ENCODE measurements at regions not wholly inside any gene's neighbourhood (a gene's known extent, or its start where the extent isn't known, plus 50 kb on each side); places are given as distances from the start of the nearest gene placed in this dataset.
"Not testable (repeated sequence)": the region's sequence is repeated elsewhere in the genome, so short reads cannot be mapped to it uniquely, and the experiment has no call there.

DNA sequence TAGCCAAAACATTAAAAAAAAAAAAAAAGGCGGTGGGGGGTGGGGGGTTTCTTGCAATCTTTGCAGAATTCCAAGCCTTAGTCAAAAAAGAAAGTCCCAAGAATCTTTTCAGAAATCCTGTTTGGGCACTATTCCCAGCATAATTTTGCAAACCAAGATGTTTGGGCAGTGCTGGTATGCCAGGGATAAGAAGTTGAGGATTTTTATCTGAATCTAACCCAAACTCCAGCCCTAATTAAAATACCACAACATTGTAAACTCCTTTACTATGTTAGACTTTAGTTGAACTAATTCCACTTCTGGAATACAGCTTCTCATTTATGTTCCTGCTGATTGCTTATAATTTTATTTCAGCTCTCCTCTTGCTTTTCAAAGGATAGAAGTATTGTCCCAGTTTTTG is 504.1 kb upstream of the ADGRL2 start:
- H3K4me1 Mint-ChIP-seq, result no peaks in the 10 kb centered on the region
- H3K27me3 Mint-ChIP-seq, result no peaks in the 10 kb centered on the region
- no peak overlapping the region for H3K27ac Mint-ChIP-seq
- no peaks in the 10 kb centered on the region for H3K36me3 Mint-ChIP-seq
- H3K9me3 Mint-ChIP-seq, result no peaks in the 10 kb centered on the region
- no peak overlapping the region for H3K4me3 Mint-ChIP-seq

DNA sequence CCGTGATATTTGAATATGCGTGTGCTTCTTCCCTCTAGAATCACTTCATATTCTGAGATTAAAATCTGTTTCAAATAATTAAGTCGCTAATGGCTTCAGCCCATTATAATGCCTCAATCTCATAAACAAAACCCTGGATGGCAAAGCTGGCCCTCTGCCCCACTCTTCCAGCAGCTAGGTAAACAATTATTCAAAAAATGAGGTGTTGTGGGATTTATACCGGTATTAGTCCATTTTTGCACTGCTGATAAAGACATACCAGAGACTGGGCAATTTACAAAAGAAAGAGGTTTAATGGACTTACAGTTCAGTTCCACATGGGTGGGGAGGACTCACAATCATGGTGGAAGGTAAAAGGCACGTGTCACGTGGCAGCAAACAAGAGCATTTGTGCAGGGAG is 510.4 kb upstream of the ADGRL2 start:
- Mint-ChIP-seq H3K27ac (no peak overlapping the region), H3K9me3 (no peaks in the 10 kb centered on the region), H3K27me3 (no peaks in the 10 kb centered on the region), H3K4me1 (no peaks in the 10 kb centered on the region), H3K36me3 (no peaks in the 10 kb centered on the region), H3K4me3 (no peak overlapping the region)

DNA sequence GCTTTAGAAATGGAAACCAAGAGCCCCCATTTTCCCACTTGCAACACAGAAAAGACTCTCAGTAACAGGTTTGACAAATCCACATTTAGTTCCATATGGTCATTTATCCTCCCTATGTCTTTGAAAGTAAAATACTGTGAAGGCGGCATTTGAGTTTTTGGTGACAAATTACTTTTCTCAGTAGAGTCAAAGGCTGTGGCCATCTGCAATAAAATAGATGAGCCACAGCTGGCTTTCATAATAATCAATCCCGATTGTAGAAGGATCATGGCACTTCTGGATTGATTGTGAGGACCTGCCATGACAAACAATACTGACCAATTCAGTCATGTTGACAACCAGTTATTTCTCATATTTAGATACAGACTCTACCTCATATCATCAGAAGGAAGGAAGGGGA is 512.0 kb upstream of the ADGRL2 start:
- Mint-ChIP-seq H3K4me3 (no peak overlapping the region), H3K9me3 (no peaks in the 10 kb centered on the region), H3K27ac (no peak overlapping the region), H3K4me1 (no peaks in the 10 kb centered on the region), H3K27me3 (no peaks in the 10 kb centered on the region), H3K36me3 (no peaks in the 10 kb centered on the region)

DNA sequence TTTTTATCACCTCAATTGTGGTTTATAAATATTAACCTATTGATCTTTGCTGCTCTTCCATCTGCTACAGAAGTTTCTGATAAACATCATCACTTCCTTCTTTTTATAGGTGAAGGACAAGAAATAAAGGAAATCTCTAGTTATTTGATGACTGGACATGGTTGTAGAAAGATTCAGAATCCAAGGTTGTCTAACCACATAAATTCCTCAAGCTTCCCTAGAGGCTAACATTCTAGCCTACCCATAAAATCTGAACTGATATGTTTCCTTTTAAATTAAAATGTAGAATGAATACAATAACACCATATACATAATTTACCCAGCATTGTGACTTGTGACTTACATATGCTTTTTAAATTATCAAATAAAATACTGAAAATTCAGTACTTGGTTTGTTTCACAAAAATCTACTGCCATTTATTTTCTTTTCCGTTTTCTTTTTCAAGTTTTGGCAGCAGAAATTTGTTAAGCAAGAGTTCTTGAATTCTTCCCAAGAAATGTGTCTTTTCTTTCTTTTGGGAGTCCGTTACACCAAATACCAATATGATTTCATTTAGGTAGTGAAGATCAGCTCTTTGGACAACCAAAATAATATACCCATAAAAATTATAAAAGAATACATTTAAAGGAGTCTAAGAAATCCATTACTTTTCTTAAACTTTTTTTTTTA is 513.2 kb upstream of the ADGRL2 start:
- H3K4me1 Mint-ChIP-seq, result no peaks in the 10 kb centered on the region
- H3K27ac Mint-ChIP-seq, result no peak overlapping the region
- no peak overlapping the region for H3K4me3 Mint-ChIP-seq
- no peaks in the 10 kb centered on the region for H3K9me3 Mint-ChIP-seq
- H3K36me3 Mint-ChIP-seq, result no peaks in the 10 kb centered on the region
- H3K27me3 Mint-ChIP-seq, result no peaks in the 10 kb centered on the region

DNA sequence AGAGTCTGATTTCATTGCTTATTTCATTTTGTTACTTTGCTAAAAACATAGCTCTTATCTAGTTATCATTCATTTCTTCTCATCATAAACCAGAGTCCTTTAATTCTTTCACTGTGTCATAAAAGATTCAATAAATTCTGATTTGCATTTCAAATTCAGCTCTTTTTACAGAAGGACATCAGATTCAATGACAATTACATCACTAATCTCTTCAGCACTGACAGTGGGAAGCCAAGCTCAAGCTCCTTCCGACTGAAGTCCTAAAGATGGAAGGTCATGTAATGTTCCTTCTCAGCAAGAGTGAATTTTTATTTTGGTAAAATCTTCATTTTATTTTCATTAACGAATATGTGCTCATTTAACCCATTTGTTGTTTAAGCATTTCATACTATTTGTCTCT is 530.7 kb upstream of the ADGRL2 start:
- Mint-ChIP-seq H3K4me1 (no peaks in the 10 kb centered on the region), H3K9me3 (no peaks in the 10 kb centered on the region), H3K4me3 (no peak overlapping the region), H3K36me3 (no peaks in the 10 kb centered on the region), H3K27me3 (no peaks in the 10 kb centered on the region), H3K27ac (no peak overlapping the region)

DNA sequence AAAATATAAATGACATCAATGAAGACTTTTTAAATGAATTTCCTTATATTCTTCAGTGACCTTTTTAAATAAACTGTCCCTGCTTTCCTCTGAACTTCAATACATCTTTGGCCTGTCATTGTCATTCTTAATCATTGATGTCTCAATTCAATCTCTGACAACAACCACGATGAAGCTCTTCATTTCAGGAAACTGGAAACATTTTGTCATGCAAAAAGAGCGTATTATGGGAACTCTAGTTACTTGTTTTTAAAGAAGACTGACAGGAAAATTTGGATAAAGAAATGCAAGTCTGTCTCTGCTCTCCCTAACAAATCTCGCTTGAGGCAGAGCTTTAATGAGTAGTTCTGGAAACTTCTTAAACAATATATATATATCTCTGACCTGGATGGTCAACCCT is 535.8 kb upstream of the ADGRL2 start:
- Mint-ChIP-seq H3K36me3 (peaks cover 2% of the 10 kb centered on the region), H3K4me1 (no peaks in the 10 kb centered on the region), H3K27me3 (no peaks in the 10 kb centered on the region), H3K9me3 (no peaks in the 10 kb centered on the region), H3K4me3 (no peak overlapping the region), H3K27ac (no peak overlapping the region)

DNA sequence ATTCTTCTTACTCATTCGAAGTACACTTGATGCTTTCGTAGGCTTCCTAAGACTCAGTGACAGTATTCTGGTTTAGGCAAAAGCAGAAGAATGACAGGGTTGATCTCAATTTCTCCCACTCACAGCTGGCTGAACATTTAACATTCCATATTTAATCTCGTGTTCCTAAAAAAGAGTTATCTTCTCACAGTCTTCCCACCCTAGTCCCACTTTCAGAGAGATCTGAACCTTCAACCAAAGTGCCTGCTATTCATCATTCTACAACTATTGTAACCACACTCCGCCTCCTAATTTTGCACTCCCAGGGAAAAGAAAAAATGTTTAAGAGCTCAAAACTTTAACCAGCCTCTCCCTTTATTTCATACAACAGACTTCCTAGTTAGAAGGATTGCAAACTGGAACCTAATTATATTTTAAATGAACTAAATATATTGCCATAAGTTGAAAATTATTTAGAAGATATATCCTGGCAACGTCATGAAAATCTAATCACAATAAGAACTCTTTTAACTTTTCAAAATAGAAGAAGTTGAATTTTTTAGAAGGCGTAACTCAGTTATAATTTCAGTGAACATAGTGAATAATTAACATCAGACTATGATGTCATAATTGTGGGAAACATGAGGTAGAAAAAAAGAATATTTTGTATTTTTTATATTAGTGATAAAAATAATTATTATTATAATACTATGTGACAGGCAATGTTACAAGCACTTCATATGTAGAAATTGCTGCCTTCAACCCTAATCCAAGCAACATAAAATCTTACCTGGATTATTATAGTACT is 540.9 kb upstream of the ADGRL2 start:
- Mint-ChIP-seq H3K27me3 (no peaks in the 10 kb centered on the region), H3K4me3 (no peak overlapping the region), H3K36me3 (peaks cover 4% of the 10 kb centered on the region), H3K27ac (no peak overlapping the region), H3K4me1 (no peaks in the 10 kb centered on the region), H3K9me3 (peaks cover 1 to 3% (median 3%) of the 10 kb centered on the region in 3 donors)

DNA sequence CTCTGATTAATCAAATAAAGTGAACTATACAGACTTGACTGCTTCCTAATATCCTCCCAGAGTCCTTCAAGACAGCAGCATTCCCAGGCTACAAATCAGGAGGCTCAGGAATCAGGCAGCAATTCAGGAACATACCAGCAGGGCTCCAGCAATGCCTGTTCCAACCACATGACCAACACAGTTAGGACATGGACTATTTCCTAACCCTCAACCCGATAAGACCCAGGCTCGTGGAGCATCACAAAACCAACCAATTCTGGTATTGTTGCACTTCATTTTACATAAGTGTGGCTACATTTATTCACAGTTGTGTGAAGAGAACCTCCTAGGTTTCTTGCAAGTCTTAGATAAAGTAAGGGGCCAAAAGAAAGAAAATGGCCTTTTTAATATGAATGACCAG is 546.2 kb upstream of the ADGRL2 start:
- no peaks in the 10 kb centered on the region for H3K4me1 Mint-ChIP-seq
- H3K36me3 Mint-ChIP-seq, result peaks cover 2% of the 10 kb centered on the region
- H3K27ac Mint-ChIP-seq, result no peak overlapping the region
- peaks cover 1 to 5% (median 3%) of the 10 kb centered on the region in 3 donors for H3K9me3 Mint-ChIP-seq
- no peak overlapping the region for H3K4me3 Mint-ChIP-seq
- no peaks in the 10 kb centered on the region for H3K27me3 Mint-ChIP-seq

DNA sequence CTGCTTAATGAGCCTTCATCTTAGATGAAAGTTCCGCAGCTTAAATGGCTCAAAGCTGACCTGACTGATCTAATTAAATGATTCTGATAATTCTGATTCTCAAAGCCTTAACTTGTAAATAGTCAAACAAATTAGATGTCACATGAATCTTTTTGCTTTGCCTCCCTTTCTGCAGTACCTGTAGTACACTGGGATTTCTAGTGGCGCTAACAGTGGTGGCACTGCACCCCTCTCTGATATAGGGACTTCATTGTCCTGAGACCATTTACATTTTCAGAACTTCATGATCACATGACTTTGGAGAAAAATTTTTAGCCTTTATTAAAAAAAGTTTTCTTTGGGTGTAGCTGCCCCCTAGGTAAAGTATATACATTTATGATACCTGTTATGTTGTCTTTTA is 546.7 kb upstream of the ADGRL2 start:
- Mint-ChIP-seq H3K27ac (no peak overlapping the region), H3K9me3 (peaks cover 1 to 5% (median 3%) of the 10 kb centered on the region in 3 donors), H3K4me1 (no peaks in the 10 kb centered on the region), H3K4me3 (no peak overlapping the region), H3K36me3 (peaks cover 2% of the 10 kb centered on the region), H3K27me3 (no peaks in the 10 kb centered on the region)

DNA sequence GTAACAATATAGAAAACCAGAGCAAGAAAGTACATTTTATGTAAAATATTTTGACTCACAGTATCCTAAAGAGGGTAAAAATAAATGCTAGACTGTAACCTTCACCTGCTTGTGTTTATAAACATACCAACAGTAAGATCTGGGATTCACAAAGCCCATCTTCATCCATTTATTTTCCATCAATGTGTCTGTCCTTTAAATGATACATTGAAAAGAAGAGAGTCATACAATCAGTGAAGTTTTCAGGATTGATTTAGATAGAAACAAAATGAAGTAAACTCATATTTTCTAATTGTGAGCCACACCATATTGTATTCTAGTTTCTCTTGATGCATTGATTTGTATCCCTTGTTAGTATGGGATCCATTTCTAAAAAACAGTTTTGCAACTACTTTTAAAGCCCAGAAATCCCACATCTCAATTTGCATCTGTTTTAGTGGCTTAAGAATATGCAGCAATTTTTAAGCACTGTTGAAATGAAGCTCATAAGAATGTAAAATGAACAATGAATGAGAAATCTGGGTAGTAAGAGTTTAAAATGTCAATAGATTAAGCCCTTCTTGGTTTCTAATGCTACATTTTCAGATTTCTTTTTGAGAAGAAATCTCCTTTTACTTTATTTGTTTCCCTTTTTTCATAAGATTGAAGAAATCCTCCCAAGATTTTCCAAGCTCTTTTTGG is 548.1 kb upstream of the ADGRL2 start:
- no peak overlapping the region for H3K27ac Mint-ChIP-seq
- H3K4me1 Mint-ChIP-seq, result no peaks in the 10 kb centered on the region
- no peaks in the 10 kb centered on the region for H3K27me3 Mint-ChIP-seq
- no peak overlapping the region for H3K4me3 Mint-ChIP-seq
- peaks cover 1 to 5% (median 3%) of the 10 kb centered on the region in 3 donors for H3K9me3 Mint-ChIP-seq
- peaks cover 2% of the 10 kb centered on the region for H3K36me3 Mint-ChIP-seq

DNA sequence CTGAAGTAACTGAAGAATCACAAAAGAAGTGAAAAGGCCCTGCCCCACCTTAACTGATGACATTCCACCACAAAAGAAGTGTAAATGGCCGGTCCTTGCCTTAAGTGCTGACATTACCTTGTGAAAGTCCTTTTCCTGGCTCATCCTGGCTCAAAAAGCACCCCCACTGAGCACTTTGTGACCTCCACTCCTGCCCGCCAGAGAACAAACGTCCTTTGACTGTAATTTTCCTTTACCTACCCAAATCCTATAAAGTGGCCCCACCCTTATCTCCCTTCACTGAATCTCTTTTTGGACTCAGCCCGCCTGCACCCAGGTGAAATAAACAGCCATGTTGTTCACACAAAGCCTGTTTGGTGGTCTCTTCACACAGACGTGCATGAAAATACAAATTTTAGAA is 549.9 kb upstream of the ADGRL2 start:
- not testable (repeated sequence) for H3K27me3 Mint-ChIP-seq, H3K36me3 Mint-ChIP-seq, H3K4me1 Mint-ChIP-seq, H3K9me3 Mint-ChIP-seq, H3K27ac Mint-ChIP-seq
- peak overlapping the region in 1 of 4 donors; percentile 10 for H3K4me3 Mint-ChIP-seq

DNA sequence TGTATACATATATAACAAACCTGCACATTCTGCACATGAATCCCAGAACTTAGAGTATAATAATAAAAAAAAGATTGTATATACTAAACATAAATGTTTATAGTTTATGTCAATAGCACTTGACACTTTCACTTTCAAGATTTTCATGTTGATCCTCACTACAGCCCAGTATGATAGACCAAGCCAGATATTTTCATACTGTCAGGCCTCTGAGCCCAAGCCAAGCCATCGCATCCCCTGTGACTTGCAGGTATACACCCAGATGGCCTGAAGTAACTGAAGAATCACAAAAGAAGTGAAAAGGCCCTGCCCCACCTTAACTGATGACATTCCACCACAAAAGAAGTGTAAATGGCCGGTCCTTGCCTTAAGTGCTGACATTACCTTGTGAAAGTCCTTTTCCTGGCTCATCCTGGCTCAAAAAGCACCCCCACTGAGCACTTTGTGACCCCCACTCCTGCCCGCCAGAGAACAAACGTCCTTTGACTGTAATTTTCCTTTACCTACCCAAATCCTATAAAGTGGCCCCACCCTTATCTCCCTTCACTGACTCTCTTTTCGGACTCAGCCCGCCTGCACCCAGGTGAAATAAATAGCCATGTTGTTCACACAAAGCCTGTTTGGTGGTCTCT is 555.5 kb upstream of the ADGRL2 start:
- H3K4me1 Mint-ChIP-seq, H3K4me3 Mint-ChIP-seq, H3K27ac Mint-ChIP-seq, H3K36me3 Mint-ChIP-seq, H3K9me3 Mint-ChIP-seq, H3K27me3 Mint-ChIP-seq: not testable (repeated sequence)

DNA sequence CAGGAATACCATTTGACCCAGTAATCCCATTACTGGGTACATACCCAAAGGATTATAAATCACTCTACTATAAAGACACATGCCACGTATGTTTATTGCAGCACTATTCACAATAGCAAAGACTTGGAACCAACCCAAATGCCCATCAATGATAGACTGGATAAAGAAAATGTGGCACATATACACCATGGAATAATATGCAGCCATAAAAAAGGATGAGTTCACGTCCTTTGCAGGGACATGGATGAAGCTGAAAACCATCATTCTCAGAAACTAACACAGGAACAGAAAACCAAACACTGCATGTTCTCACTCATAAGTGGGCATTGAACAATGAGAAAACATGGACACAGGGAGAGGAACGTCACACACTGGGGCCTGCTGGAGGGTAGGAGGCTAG is 556.1 kb upstream of the ADGRL2 start:
- not testable (repeated sequence) for H3K9me3 Mint-ChIP-seq, H3K27me3 Mint-ChIP-seq, H3K4me1 Mint-ChIP-seq, H3K4me3 Mint-ChIP-seq, H3K27ac Mint-ChIP-seq, H3K36me3 Mint-ChIP-seq

DNA sequence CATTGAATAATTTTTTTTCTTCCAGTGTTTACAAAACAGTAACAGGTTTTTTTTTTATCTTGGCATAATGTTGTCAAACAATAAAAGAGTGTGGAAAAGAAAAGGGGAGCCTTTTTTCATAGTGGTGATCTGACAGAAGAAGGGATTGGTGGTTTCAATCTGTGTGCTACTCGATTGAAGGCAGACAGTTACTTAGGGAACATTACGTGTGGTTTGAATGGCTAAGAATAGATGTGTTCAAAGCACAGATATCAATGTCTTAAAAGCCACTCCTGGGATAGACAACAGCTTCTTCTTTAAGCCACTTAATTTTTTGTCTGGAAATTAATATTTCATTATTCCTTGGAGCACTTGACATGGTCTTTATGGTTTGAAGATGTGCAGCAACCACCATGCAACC is 558.6 kb upstream of the ADGRL2 start:
- Mint-ChIP-seq H3K9me3 (peaks cover 0 to 3% (median 2%) of the 10 kb centered on the region in 3 donors), H3K36me3 (no peaks in the 10 kb centered on the region), H3K4me1 (no peaks in the 10 kb centered on the region), H3K27ac (no peak overlapping the region), H3K4me3 (no peak overlapping the region), H3K27me3 (no peaks in the 10 kb centered on the region)

DNA sequence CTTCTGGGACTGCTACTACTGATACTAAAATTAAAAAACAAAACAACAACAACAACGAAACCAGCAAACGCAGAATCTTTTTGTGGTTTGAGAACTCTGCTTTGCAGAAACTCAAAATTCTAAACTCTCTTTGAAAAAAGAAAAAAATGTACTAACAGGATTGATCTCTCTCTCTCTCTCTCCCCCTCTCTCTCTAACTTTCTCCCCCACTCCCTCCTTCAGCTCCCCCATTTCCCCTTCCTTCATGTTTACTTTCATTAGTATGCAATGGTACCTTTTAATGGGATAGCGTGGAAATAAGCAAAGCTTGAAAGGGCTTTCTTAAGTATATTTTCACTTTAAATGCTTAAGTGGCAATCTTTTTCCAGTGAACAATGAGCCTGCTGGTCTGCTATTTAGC is 562.6 kb upstream of the ADGRL2 start:
- Mint-ChIP-seq H3K36me3 (no peaks in the 10 kb centered on the region), H3K4me1 (no peaks in the 10 kb centered on the region), H3K9me3 (no peaks in the 10 kb centered on the region), H3K27ac (no peak overlapping the region), H3K4me3 (peak overlapping the region in 1 of 4 donors; percentile 76), H3K27me3 (no peaks in the 10 kb centered on the region)
